Stimulated activated CD8-positive, alpha-beta memory T cell treated with anti-CD3 and anti-CD28 coated beads, Interleukin-7, amount 100 ng/mL, for 48 hours (primary cell): ENCODE measurements at regions not wholly inside any gene's neighbourhood (a gene's known extent, or its start where the extent isn't known, plus 50 kb on each side); places are given as distances from the start of the nearest gene placed in this dataset.
"Not testable (repeated sequence)": the region's sequence is repeated elsewhere in the genome, so short reads cannot be mapped to it uniquely, and the experiment has no call there.

ENCODE experiments used
- DNase-seq, 2 donors: peaks; one replicate each; pipeline ENCODE4 v3.0.0-alpha.2; 2020; ENCODE audit warnings: low read depth in 1 of 2; ENCODE audit errors: extremely low read depth in 1 of 2

DNA sequence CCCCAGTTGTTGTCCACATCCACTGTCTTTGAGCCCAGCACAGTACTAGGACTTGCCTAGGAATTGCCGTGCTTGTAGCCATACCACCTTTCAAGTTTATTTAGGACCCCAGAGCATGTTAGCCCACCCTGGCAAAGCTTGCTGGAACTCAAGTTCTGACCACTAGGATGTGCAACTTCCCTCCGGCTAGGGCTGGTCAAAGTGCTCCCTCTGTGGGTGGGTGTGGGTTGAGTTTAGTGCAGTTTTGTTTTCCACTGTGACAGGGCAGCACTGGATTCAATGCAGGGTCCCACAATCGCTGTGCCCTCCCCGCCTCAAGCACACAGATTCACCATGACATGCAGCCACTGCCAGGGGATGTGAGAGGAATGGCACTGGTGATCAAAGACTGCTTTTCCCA is 96.0 kb downstream of the RASGEF1B start:
- no peak for DNase-seq

DNA sequence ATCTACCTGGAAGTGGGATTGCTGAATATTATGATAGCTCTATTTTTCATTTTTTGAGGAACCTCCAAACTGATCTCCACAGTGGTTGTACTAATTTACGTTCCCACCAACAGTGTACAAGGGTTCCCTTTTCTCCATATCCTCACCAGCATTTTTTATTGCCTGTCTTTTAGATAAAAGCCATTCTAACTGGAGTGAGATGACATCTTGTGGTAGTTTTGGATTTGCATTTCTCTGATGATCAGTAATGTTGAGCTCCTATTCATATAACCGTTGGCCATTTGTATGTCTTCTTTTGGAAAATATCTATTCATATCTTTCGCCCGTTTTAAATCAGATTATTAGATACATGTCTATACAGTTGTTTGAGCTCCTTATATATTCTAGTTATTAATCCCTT is 101.8 kb downstream of the RASGEF1B start:
- DNase-seq: no peak

GRCh38 chr4:81366779-81367178 is 104.9 kb downstream of the RASGEF1B start:
- no peak for DNase-seq

- no peak for DNase-seq
Observed at GRCh38 chr4:81360737-81361136, 111.0 kb downstream of the RASGEF1B start.

GRCh38 chr4:81359207-81359606 is 112.5 kb downstream of the RASGEF1B start:
- no peak for DNase-seq

DNA sequence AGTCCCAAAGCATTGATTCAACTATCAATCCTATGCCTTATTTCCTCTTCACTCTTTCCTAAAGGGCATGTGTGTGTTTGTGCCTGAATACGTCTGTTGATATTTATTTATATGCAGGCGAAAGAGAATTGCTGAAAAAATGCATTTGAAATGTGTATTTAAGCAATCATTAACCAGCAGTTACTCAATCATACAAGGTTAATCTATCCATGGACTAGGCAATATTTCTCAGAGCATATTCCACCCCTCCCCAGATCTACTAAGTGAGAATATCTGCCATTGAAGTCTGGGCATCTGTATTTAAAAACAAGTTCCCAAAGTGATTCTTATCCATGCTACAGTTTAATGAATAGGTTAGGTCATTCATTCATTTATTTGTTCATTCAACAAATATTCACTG is 113.6 kb downstream of the RASGEF1B start:
- no peak for DNase-seq

DNA sequence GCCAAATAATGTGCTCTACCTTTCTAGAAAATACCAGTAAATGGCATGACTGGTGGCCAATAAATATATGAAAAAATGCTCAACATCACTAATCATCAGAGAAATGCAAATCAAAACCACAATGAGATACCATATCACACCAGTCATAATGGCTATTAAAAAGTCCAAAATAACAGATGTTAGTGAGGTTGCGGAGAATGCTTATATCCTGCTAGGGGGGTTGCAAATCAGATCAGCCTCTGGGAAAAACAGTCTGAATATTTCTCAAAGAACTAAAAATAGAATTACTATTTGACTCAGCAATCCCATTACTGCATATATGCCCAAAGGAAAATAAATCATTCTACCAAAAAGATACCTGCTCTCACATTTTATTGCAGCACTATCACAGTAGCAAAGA is 115.1 kb downstream of the RASGEF1B start:
- DNase-seq: no peak

DNA sequence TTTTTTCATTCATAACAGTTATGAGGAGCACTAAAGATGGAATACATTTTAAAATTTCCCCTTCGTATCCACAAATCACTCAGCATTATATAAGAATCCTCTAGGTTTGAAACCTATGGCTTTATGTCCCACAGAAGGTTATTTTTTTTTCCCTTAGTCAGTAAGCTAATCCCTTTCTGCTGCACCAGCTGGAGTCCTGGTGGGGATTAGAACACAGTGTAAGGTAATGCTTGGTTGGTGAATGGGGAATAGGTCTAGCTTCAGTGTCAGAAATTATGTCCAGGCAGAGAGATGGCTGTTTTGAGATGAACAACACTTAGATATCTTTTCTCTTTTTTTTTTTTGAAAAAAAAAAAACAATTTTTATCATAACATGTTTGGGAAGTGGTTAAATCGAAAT is 116.6 kb downstream of the RASGEF1B start:
- no peak for DNase-seq

GRCh38 chr4:81353861-81354260 is 117.8 kb downstream of the RASGEF1B start:
- DNase-seq: no peak

DNA sequence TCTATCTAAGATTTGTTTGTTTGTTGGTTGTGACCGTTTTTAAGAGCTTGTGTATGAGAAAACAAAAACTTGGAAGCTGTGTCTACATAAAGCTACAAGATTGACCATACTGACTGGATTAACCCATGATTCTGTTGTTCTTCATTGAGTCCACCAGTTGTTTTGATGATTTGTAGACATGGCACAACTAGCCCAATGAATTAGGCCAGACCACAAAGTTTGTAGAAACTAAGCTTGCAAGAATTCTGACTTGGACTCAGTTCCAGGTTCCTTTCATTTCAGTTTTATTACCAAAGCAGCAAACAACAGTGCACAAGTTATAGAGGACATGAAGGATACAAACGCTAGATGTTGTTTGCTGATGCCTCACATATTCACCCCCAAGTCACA is 119.3 kb downstream of the RASGEF1B start:
- DNase-seq: no peak

GRCh38 chr4:81351654-81352445 is 119.9 kb downstream of the RASGEF1B start:
- DNase-seq: peak; percentile 8 to 37

DNA sequence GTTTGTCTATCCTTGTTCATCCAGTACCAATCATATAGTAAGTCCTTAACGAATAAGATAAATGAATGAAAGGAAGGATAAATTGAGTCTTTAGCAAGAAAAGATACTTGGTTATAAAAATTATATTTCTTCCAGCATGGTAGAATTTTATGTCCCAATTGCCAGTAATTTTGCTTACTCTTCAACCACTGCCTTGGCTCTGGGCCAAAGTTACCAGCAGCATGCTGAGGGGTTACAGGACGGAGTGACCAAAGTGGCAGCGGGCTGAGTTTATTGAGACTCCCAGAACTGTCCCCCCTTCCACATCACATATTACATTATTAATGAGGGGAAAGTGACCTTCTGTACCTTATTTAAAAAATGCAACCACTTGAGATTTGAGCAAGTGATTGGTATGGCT is 121.7 kb downstream of the RASGEF1B start:
- DNase-seq: no peak

- DNase-seq: no peak
Observed at GRCh38 chr4:81348778-81349094, 123.0 kb downstream of the RASGEF1B start.

DNA sequence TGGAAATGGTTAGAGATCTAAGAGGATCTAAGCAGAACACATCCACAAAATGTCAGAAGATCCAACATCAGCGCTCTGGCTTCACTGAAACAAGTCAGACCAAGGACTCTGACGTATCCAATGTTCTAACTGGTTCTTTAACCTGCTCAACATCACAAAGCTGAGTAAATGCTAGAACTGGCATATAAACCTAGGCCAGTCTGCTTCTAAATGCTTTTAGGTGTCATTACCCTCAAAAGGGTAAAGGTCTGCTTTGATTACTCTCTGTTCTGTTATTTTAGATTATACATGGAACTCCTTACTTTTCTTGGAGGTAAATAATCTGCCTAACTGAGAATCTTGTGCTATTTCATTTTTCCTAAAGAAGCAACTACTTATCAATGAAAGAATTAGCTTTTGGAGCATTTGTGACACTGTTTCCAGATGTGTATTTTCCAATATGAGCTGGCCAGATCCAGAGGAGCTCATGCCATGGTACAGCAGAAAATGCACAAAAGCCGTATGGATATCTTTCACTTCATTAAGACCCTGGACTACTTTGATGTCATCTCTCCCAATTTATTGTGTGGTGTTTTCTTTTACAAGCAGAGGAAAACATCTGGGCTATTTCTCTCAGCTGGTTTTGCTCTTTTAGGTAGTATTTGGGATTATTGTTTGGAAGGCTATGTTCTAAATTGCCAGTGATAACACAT is 123.5 kb downstream of the RASGEF1B start:
- DNase-seq: no peak

GRCh38 chr4:81346719-81347118 is 125.0 kb downstream of the RASGEF1B start:
- DNase-seq: no peak

DNA sequence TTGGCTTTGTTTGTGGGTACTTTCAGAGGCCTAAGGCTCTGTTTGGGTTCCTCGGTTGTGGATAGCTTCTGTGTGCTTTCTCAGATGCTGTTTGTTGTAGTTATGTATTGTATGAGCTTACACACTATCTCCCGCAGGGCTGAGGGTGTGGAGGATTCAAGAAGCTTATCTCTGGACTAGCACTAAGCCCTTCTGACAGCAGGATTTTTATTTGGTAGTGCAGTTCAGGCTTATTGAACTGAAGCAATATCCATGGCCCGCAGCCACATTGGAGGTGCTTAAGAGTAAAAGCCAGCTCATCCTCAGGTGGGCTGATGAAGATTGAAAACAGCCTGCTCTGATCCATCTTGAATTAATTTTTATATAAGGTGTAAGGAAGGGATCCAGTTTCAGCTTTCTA is 128.2 kb downstream of the RASGEF1B start:
- no peak for DNase-seq

DNA sequence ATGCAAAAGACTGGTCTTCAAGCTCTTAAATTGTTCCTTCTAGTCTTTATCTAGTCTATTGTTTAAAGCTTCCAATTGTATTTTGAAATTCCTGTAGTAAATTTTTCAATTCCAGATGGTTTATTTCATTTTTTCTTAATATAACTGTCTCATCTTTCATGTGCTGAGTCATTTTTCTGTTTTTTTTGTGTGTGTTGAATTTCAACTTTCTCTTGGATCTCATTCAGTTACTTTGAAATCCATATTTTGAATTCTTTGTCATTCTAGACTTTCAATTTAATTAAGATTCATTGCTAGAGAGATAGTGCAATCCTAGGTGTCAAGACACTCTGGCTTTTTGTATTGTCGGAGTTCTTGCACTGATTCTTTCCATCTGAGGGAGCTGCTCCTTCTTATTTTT is 128.0 kb upstream of the PRKG2 start:
- DNase-seq: no peak

- no peak for DNase-seq
Observed at GRCh38 chr4:81337211-81337610, 122.2 kb upstream of the PRKG2 start.

DNA sequence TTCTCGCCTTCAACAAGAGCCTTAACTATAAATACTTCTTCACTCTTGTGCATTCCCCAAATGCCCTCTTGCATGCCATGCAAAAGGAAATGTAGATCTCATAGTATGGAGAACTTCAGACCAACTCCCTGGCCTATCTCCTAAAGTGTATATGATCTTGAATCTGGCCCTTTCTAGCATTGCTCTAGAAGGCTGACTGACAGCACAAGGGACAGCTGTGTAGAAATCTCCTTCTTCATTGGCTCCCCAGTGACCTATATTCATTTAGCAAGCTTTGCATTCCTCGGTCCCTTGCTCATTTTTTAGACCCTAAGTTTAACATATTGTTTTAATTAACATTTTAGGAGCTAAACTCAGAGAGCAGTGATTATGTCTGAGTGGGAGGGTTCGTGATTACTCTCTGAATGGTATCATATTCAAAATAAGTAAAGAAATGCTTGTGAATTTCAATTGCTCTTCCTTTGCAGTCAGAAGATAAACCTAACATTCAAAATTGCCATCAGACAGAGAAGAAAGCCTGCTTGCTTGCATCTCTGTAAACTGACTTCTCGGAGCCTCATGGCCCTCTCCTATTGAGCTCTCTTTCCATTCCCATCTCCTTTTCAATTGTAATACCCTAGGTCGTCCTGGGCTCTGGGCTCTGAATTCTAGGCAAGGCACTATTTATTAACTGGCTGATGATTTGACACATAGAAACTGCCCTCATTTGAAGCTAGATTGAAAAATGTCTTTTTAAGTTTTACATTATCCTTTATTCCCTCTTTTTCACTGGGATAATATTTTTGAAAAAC is 120.3 kb upstream of the PRKG2 start:
- no peak for DNase-seq

DNA sequence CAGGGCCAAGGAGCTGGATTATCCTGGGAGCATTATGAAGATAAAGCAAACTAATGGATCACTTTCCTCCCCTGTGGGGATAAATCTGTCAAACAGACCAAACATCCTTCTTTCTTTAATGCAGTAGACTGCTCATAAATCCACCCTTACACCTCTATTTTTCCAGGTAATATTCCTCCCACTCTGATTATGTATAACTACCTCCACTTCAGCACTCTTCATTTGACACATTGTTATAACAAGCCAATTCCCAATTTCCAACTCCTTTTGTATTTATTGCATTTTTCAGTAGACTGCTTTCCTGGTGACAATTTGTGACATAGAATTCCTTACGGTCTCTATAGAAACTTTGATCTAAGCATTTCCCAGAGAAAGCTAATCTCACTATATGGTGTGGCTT is 115.0 kb upstream of the PRKG2 start:
- DNase-seq: no peak

GRCh38 chr4:81326581-81326980 is 111.6 kb upstream of the PRKG2 start:
- DNase-seq: no peak

GRCh38 chr4:81324594-81324993 is 109.6 kb upstream of the PRKG2 start:
- not testable (repeated sequence) for DNase-seq
